GM19023 (cell line): ENCODE measurements at regions not wholly inside any gene's neighbourhood (a gene's known extent, or its start where the extent isn't known, plus 50 kb on each side); places are given as distances from the start of the nearest gene placed in this dataset.

ENCODE experiments used
- ATAC-seq: cut with Tn5 transposase; IDR thresholded peaks from one replicate; pipeline ENCODE4 v1.9.1; 2021; ENCODE audit warnings: mild to moderate bottlenecking, moderate library complexity; ENCODE audit not compliant: unreplicated experiment

- no peak for ATAC-seq
Measured at GRCh38 chr21:40901691-40902090, 54.7 kb upstream of the DSCAM start.

- ATAC-seq, result no peak
Measured at GRCh38 chr21:40902299-40902698, 55.3 kb upstream of the DSCAM start.

DNA sequence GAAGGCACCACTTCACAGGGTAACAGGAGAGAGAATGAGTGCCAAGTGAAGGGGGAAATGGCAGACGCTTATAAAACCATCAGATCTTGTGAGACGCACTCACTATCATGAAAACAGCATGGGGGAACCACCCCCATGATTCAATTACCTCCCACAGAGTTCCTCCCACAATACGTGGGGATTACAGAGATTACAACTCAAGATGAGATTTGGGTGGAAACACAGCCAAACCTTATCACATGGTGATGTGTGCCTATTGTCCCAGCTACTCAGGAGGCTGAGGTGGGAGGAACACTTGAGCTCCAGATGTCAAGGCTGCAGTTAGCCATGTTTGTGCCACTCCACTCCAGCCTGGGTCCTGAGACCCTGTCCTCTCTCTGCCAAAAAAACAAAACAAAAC lies 56.0 kb upstream of the DSCAM start:
- no peak for ATAC-seq

GRCh38 chr21:40905251-40905650 lies 58.3 kb upstream of the DSCAM start:
- no peak for ATAC-seq

- no peak for ATAC-seq
Measured at GRCh38 chr21:40912375-40912774, 65.4 kb upstream of the DSCAM start.

- no peak for ATAC-seq
Measured at GRCh38 chr21:40915114-40915513, 68.2 kb upstream of the DSCAM start.

- no peak for ATAC-seq
Measured at GRCh38 chr21:40923407-40923806, 76.4 kb upstream of the DSCAM start.

DNA sequence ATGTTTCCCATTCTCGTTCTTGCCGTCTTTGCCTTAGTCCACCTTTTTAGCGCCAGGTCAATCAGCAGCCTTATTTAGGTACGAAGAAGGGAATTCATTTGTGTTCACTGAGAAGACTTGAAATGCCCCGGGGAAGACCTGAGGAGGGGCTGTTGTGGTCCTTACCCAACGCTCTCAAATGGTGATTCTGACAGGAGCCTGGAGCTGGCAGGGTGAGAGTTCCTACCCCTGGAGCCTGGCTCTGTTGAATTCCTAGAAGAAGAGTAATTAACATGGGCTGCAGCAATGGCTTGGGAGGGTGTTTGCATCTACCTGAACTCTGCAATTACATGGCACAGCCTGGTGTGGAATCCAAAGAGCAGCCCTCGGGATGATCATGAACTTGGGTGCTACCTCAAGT lies 76.9 kb upstream of the DSCAM start:
- ATAC-seq, result no peak

GRCh38 chr21:40924641-40925040 lies 77.7 kb upstream of the DSCAM start:
- ATAC-seq, result no peak

GRCh38 chr21:40926238-40926637 lies 79.3 kb upstream of the DSCAM start:
- ATAC-seq, result no peak

- no peak for ATAC-seq
Measured at GRCh38 chr21:40929833-40930232, 82.9 kb upstream of the DSCAM start.

DNA sequence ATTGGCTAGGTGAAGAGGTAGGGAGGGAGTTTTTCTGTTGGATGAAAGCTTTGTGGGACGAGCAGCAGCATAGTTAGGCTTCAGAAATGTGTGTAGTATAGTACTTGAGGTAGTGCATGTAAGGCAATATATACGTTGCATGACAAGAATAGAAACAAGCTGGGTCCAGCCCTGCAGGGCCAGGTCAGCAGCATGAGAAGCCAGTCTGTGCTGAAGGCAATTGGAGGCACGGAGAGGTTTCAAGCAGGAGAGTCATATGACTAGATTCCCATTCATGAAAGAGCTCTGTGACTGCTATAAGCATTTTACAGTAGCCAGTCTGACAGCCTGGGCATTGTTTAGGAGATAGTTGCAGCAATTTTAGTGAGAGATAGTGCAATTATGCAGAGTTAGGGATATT lies 84.2 kb upstream of the DSCAM start:
- ATAC-seq, result no peak

DNA sequence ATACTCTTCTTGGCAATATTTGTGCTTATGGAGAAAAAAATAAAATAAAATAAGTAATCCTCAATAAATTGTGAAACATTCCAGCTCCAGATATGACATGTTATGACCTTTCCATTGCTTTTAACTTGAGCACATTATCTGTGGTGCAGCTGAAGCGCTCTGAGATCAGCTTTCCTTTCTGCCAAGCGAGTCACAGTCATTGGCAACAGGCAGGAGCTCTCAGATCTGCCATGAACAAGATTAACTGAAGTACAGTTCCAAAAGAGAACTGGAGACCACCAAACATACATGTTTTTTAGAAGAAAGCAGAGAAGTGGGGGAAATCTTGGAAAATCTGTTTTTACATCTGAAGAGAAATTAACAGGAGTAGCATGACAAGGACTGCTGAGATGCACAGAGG lies 89.2 kb upstream of the DSCAM start:
- ATAC-seq, result no peak

- ATAC-seq, result no peak
Measured at GRCh38 chr21:40936771-40937261, 89.9 kb upstream of the DSCAM start.

DNA sequence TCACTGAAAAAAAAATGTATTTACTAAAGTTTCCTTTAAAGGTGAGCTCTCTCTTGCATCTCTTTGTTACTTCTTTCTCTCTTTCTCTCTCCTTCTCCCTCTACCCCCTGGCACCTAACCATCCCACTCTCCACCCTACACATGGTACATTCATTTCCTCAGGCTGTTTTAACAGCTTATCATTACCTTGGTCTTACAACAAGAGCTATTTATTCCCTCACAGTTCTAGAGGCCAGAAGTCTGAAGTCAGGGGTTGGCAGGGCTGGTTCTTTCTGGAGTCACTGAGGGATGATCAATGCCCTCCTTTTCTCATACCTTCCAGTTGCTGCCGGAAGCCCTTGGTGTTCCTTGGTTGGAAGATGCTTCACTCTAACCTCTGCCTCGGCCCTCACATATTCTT lies 91.1 kb upstream of the DSCAM start:
- ATAC-seq, result no peak

- no peak for ATAC-seq
Measured at GRCh38 chr21:40938611-40939010, 91.7 kb upstream of the DSCAM start.

GRCh38 chr21:40947713-40948112 lies 100.8 kb upstream of the DSCAM start:
- no peak for ATAC-seq

DNA sequence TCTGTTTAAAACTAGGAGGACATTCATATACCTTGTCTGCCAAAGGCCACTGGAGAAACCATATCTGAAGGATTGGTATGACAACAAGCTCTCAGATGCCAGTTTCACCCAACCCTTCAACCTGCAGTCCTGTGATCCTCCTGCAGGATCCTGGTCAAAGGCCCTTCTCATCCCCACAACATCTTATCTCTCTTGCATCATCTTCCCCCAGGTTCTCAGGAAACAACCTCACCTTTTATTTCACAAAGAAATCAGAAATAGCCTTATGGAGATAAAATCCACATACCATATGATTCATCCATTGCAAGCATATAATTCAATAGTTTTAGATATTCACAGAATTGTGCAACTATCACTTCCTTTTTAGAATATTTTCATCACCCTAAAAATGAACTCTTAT lies 104.0 kb upstream of the DSCAM start:
- ATAC-seq, result no peak

DNA sequence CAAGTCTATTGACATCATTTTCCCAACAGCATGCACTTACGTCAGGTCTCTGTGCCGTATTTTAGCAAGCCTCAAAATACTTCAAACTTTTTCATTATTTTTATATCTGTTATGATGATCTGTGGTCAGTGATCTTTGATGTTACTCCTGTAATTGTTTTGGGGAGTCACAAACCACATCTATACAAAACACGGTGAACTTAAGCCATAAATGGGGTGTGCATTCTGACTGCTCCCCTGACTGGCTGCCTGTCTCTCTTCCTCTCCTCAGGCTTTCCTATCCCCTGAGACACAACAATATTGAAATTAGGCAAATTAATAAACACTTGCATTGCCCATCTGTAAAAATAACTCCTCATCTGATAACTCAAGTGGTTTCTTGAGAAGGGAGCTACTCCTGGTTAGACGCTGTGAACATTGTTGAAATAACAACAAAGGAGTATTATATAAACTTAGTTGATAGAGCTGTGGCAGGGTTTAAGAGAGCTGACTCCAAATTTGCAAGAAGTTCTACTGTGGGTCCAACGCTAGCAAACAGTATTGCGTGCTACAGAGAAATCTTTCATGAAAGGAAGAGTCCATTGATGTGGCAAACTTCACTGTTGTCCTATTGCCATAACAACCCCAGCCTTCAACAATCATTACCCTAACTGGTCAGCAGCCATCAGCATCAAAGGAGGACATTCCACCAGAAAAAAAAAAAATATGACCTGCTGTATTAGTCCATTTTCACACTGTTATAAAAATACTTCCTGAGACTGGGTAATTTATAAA lies 105.8 kb upstream of the DSCAM start:
- no peak for ATAC-seq

DNA sequence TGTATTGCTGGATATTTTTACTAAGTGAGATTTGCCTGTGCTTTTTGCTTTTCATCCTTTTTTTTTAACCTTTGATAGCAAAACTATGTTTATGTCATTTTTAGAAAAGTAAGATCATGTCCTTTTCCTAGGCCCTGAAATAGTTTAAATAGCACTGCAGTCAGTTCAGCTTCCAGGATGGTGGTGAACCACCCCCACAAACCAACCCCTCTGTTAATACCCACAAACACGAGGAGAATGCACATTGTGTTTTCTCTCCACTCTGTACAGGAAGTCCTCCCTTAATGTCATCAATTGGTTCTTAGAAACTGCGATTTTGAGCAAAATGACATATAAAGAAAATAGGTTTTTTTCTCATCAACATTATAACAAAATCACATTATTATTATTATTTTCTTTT lies 117.7 kb upstream of the DSCAM start:
- ATAC-seq, result no peak

DNA sequence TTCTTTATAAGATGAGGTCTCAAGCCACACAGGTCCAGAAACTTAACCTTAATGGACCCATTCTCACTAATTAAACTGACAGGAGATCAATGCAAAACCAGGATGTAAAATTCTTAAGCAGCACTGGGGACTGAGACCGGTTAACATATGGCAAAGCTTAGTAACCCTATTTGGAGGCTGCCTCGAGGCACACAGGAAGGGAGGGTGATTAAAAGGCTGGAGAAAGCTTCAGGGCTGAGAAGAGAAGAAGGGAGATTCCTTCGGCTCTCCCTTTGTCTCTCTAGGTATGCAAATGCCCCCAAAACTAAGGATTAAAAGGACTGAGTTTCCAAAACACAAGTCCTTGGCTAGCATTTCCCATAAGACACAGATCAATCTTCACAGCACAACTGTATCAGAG lies 120.8 kb upstream of the DSCAM start:
- ATAC-seq, result no peak

DNA sequence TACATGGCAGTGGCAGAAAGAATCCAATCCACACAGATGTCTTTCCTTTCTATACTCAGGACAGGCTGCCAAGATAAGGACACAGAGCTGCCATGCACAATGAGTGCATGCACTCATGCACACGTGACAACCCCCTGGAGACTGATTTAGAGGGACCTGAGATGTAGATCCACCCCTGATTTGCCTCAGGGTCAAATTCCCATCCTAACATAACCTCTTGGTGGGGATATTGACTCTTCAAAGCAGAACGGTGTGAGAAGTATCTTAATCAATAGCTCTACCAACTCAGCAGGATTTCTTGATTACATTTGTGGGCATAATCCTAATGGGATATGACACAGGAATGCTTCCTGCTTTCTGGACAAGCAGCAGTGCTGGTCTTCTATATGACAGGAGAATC lies 125.2 kb upstream of the DSCAM start:
- no peak for ATAC-seq
